HUES64 (cell line): ENCODE measurements at regions not wholly inside any gene's neighbourhood (a gene's known extent, or its start where the extent isn't known, plus 50 kb on each side); places are given as distances from the start of the nearest gene placed in this dataset.
"Not testable (repeated sequence)": the region's sequence is repeated elsewhere in the genome, so short reads cannot be mapped to it uniquely, and the experiment has no call there.

Experiments used
- H3K27ac ChIP-seq: 2 replicates; pipeline ENCODE4 v1.7.0; 2013; ENCODE audit warnings: low read depth, low read length, inconsistent platforms
- H3K27me3 ChIP-seq: 2 replicates; pipeline ENCODE4 v1.6.1; 2013; ENCODE audit warnings: mild to moderate bottlenecking, low read length; ENCODE audit not compliant: insufficient read depth
- H3K36me3 ChIP-seq: 2 replicates; pipeline ENCODE4 v1.6.1; 2013; ENCODE audit warnings: mild to moderate bottlenecking, low read length; ENCODE audit not compliant: insufficient read depth
- H3K4me1 ChIP-seq: 2 replicates; pipeline ENCODE4 v1.6.1; 2013; ENCODE audit warnings: mild to moderate bottlenecking, low read length, moderate library complexity; ENCODE audit not compliant: insufficient read depth
- H3K4me3 ChIP-seq: 2 replicates; pipeline ENCODE4 v1.5.1; 2013; ENCODE audit warnings: mild to moderate bottlenecking, low read length, moderate library complexity
- H3K9ac ChIP-seq: 2 replicates; pipeline ENCODE4 v1.6.1; 2013; ENCODE audit warnings: mild to moderate bottlenecking, low read depth, low read length
- H3K9me3 ChIP-seq: 2 replicates; pipeline ENCODE4 v1.6.1; 2013; ENCODE audit warnings: low read depth, low read length; ENCODE audit not compliant: insufficient read depth
- WGBS: fragments of 150-250, 120-280 bp; methylation state at CpG from one replicate; pipeline ENCODE4 v1.1.7; 2013; ENCODE audit warnings: missing lambda C conversion rate; 5-methylcytosine and 5-hydroxymethylcytosine counted together

GRCh38 chr18:5021558-5021957 lies 175.5 kb downstream of the AKAIN1 start:
- Histone ChIP-seq H3K4me3 (no peak overlapping the region), H3K36me3 (no peaks in the 10 kb centered on the region), H3K9ac (no peak overlapping the region), H3K27me3 (no peaks in the 10 kb centered on the region), H3K27ac (no peak overlapping the region), H3K9me3 (no peaks in the 10 kb centered on the region), H3K4me1 (no peaks in the 10 kb centered on the region)

- Histone ChIP-seq H3K27me3 (no peaks in the 10 kb centered on the region), H3K4me1 (no peaks in the 10 kb centered on the region), H3K4me3 (no peak overlapping the region), H3K9ac (no peak overlapping the region), H3K9me3 (no peaks in the 10 kb centered on the region), H3K27ac (no peak overlapping the region), H3K36me3 (no peaks in the 10 kb centered on the region)
- 70% methylated on average over 2 of the region's 4 CpGs for WGBS
These were observed 181.8 kb downstream of the AKAIN1 start for GRCh38 chr18:5015213-5015612.

DNA sequence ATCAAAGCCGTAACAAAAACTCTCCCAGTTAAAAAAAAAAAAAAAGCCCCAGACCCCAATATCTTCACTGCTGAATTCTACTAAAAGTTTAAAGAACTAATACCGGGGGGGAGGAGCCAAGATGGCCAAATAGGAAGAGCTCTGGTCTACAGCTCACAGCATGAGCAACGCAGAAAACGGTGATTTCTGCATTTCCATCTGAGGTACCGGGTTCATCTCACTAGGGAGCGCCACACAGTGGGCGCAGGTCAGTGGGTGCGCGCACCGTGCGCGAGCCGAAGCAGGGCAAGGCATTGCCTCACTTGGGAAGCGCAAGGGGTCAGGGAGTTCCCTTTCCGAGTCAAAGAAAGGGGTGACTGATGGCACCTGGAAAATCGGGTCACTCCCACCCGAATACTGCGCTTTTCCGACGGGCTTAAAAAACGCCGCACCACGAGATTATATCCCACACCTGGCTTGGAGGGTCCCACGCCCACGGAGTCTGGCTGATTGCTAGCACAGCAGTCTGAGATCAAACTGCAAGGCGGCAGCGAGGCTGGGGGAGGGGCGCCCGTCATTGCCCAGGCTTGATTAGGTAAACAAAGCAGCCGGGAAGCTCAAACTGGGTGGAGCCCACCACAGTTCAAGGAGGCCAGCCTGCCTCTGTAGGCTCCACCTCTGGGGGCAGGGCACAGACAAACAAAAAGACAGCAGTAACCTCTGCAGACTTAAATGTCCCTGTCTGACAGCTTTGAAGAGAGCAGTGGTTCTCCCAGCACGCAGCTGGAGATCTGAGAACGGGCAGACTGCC lies 192.8 kb downstream of the AKAIN1 start:
- peak overlapping the region; percentile 70 for H3K9ac ChIP-seq
- peak overlapping the region; percentile 70 for H3K4me3 ChIP-seq
- WGBS = 4% methylated on average over 30 of the region's 32 CpGs
- not testable (repeated sequence) for H3K36me3 ChIP-seq, H3K27me3 ChIP-seq, H3K9me3 ChIP-seq, H3K4me1 ChIP-seq
- H3K27ac ChIP-seq = peak overlapping the region; percentile 52; the same call in 1 of the 2 replicates

DNA sequence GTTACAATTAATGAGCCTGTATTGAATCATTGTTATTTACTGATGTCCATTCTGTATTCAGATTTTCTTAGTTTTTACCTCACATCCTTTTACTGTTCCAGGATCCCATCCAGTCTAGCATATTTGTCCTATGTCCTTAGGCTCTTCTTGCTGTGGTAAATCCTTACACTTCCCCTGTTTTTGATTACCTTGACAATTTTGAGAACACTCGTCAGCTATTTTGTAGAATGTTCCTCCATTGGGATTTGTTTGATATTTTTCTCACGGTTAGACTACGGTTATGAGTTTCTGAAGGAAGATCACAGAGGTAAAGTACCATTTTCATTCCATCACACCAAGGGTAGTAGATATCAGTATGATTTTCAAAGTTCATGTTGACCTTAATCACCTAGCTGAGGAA lies 202.3 kb downstream of the AKAIN1 start:
- WGBS = 100% methylated on average over 3 of the region's 3 CpGs
- Histone ChIP-seq H3K36me3 (no peaks in the 10 kb centered on the region), H3K4me1 (no peaks in the 10 kb centered on the region), H3K27ac (no peak overlapping the region), H3K27me3 (peaks cover 1% of the 10 kb centered on the region; the same call in 1 of the 2 replicates), H3K9me3 (peaks cover 33% of the 10 kb centered on the region), H3K9ac (no peak overlapping the region), H3K4me3 (no peak overlapping the region)

DNA sequence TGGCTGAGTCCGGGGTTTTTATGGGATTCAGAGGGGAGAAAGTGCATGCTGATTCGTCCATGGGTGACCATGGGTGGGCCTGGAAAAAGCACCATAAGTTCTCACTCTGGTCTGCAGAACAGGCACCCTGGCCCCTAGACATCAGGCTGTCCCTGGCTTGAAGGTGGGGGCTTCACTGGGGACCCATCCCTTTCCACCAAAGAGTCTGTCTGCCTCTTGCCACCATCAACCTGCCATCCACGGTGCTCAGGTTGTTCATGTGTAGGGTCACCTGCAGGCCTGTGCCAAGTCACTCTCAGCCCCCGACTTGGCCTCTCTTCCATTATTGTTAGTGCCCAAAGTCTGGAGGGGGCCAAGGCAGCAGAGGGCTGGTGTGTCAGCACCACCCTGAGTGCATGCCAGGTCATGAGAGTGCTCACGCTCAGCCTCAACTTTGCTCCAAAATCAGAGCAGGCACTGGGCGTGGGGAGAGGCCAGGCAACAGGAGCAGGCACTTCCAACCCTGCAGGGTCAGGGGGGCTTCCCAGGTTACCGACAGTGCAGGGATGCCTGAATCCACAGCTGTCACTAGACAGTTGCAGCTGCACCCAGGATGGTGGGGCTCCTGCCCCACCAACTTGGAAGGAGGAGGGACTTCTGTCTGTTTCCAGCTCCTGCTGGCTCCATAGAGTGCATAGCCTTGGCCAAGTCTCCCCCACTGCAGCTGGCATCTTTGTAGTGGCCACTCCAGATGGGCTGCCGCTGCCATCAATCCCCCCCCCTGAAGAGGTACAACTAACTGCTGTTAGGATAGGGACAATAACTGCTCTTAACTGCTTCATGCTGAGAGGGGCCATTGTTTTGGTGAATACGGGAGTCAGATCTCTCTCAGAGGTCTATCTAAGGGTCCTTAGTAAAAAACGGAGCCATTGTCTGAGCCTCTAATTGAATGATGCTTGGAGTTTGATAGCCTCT lies 209.3 kb downstream of the AKAIN1 start:
- Histone ChIP-seq H3K4me1 (0 out of 2 replicates have a peak, but pooled peaks cover 7% of the 10 kb centered on the region), H3K27me3 (peaks cover 18% of the 10 kb centered on the region; the same call in 1 of the 2 replicates), H3K9me3 (peaks cover 27% of the 10 kb centered on the region), H3K36me3 (no peaks in the 10 kb centered on the region), H3K27ac (no peak overlapping the region), H3K4me3 (no peak overlapping the region), H3K9ac (no peak overlapping the region)
- WGBS = 61% methylated on average over 10 of the region's 10 CpGs

DNA sequence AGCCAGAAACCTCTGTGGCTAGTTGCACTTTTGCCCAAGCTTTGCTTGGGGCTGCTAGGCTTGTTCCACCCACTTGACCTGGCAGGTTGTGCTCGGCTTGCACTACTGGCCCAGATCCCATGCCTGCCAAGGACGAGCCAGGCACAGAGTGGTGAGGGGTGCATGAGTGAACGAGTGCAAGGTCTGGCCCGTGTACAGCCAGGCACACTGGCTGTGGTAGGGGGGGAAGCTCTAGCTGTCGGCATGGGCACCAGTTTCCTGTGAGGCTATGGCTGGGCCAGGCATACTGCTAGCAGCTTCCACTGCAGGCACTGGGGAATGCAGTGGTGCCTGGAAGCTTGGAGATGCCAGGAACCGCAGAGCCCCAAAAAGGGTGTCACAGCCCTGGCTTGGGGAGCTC lies 210.4 kb downstream of the AKAIN1 start:
- no peak overlapping the region for H3K9ac ChIP-seq
- WGBS = 89% methylated on average over 6 of the region's 6 CpGs

GRCh38 chr18:4986066-4986465 lies 211.0 kb downstream of the AKAIN1 start:
- H3K9me3 ChIP-seq = peaks cover 14% of the 10 kb centered on the region

More for the DNA sequence above, 210.4 kb downstream of the AKAIN1 start:
- Histone ChIP-seq H3K4me1 (0 out of 2 replicates have a peak, but pooled peaks cover 7% of the 10 kb centered on the region), H3K9me3 (peaks cover 17% of the 10 kb centered on the region), H3K4me3 (no peak overlapping the region), H3K27me3 (peaks cover 18% of the 10 kb centered on the region; the same call in 1 of the 2 replicates), H3K27ac (no peak overlapping the region), H3K36me3 (no peaks in the 10 kb centered on the region)

GRCh38 chr18:4961121-4961909 lies 235.7 kb downstream of the AKAIN1 start:
- H3K4me1 ChIP-seq = no peaks in the 10 kb centered on the region
- H3K4me3 ChIP-seq = no peak overlapping the region
- H3K36me3 ChIP-seq = no peaks in the 10 kb centered on the region
- no peaks in the 10 kb centered on the region for H3K9me3 ChIP-seq
- 97% methylated on average over 4 of the region's 4 CpGs for WGBS
- no peak overlapping the region for H3K9ac ChIP-seq
- no peaks in the 10 kb centered on the region for H3K27me3 ChIP-seq
- no peak overlapping the region for H3K27ac ChIP-seq

More at GRCh38 chr18:4986066-4986465, 211.0 kb downstream of the AKAIN1 start:
- Histone ChIP-seq H3K36me3 (no peaks in the 10 kb centered on the region), H3K4me1 (0 out of 2 replicates have a peak, but pooled peaks cover 7% of the 10 kb centered on the region), H3K9ac (no peak overlapping the region), H3K27ac (no peak overlapping the region), H3K27me3 (peaks cover 18% of the 10 kb centered on the region; the same call in 1 of the 2 replicates), H3K4me3 (no peak overlapping the region)

DNA sequence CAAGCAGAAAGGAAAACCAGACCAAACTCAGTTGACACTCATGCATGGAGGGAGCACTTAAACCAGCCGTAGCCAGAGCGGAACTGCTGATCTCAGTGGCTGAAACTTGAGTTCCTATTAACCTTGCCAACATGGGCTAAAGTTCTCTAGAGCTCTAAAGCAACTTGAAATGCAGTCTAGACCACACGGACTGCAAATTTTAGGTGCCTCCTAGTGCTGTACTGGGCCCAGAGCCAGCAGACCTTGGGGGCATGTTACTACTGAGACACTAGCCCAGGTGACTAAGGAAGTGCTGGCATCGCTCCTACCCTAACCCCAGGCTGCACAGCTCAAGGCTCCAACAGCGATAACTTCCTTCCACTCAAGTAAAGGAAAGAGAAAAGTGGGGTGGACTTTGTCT lies 236.5 kb downstream of the AKAIN1 start:
- H3K4me1 ChIP-seq = no peaks in the 10 kb centered on the region
- H3K9me3 ChIP-seq = no peaks in the 10 kb centered on the region
- no peaks in the 10 kb centered on the region for H3K27me3 ChIP-seq
- 97% methylated on average over 5 of the region's 5 CpGs for WGBS
- no peak overlapping the region for H3K4me3 ChIP-seq
- H3K27ac ChIP-seq = no peak overlapping the region
- H3K9ac ChIP-seq = no peak overlapping the region
- H3K36me3 ChIP-seq = no peaks in the 10 kb centered on the region

DNA sequence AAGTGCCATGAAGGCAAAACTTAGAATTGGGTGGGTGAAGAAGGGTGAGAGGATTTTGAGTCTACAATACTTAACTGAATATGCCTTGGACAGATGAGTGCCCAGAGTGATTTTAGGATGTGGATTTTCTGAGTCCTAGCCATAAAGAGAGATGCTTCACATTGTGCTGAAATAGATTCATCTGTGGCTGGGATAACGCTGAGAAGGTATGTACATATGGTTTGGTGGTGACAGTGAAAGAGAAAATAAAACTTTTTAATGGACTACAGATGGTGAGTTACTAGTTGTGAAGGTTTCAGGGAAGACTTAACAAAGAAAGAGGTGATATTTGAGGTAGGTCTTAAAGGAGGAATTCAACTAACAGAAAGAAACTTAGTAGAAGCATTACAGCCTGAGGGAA lies 265.8 kb downstream of the AKAIN1 start:
- no peak overlapping the region for H3K27ac ChIP-seq
- H3K27me3 ChIP-seq = no peaks in the 10 kb centered on the region
- H3K9ac ChIP-seq = no peak overlapping the region
- H3K9me3 ChIP-seq = peaks cover 30% of the 10 kb centered on the region
- WGBS = 94% methylated on average over 1 of the region's 1 CpG
- no peaks in the 10 kb centered on the region for H3K4me1 ChIP-seq
- no peaks in the 10 kb centered on the region for H3K36me3 ChIP-seq
- no peak overlapping the region for H3K4me3 ChIP-seq
